Mesenchymal stem cell (in vitro differentiated cells and primary cell): ENCODE measurements at regions not wholly inside any gene's neighbourhood (a gene's known extent, or its start where the extent isn't known, plus 50 kb on each side); places are given as distances from the start of the nearest gene placed in this dataset.
"Not testable (repeated sequence)": the region's sequence is repeated elsewhere in the genome, so short reads cannot be mapped to it uniquely, and the experiment has no call there.

ENCODE experiments used
- DNase-seq: peaks from one replicate; pipeline ENCODE4 v3.0.0-alpha.2; 2013
- H2AFZ ChIP-seq: one replicate; pipeline ENCODE4 v1.6.1; 2013; ENCODE audit warnings: low read depth, mild to moderate bottlenecking, control low read depth, inconsistent platforms, low read length, moderate library complexity
- H2AK5ac ChIP-seq: 2 replicates; pipeline ENCODE4 v1.6.1; 2013; ENCODE audit warnings: low read length, moderate library complexity, mild to moderate bottlenecking, inconsistent platforms; ENCODE audit not compliant: severe bottlenecking
- H2BK120ac ChIP-seq: one replicate; pipeline ENCODE4 v1.6.1; 2013; ENCODE audit warnings: low read depth, mild to moderate bottlenecking, inconsistent platforms, low read length, moderate library complexity
- H2BK12ac ChIP-seq, 2 experiments: one replicate each; pipeline ENCODE4 v1.6.1; 2013; ENCODE audit warnings: inconsistent platforms in 2 of 2, low read length in 2 of 2, mild to moderate bottlenecking in 2 of 2, moderate library complexity in 2 of 2, control low read depth in 1 of 2
- H2BK15ac ChIP-seq: one replicate; pipeline ENCODE4 v1.6.1; 2013; ENCODE audit warnings: mild to moderate bottlenecking, low read depth, inconsistent platforms; ENCODE audit not compliant: poor library complexity, severe bottlenecking
- H2BK5ac ChIP-seq: 2 replicates; pipeline ENCODE4 v1.6.1; 2013; ENCODE audit warnings: low read depth, mild to moderate bottlenecking, low read length, control low read depth, inconsistent platforms; ENCODE audit not compliant: poor library complexity, severe bottlenecking
- H3K14ac ChIP-seq, 2 experiments: one replicate each; pipeline ENCODE4 v1.6.1; 2013; ENCODE audit warnings: inconsistent platforms in 2 of 2, low read length in 2 of 2, control low read depth in 1 of 2, mild to moderate bottlenecking in 1 of 2, moderate library complexity in 1 of 2
- H3K18ac ChIP-seq, 2 experiments: one replicate each; pipeline ENCODE4 v1.6.1; 2013; ENCODE audit warnings: inconsistent platforms in 2 of 2, low read length in 2 of 2, control low read depth in 1 of 2, low read depth in 1 of 2, mild to moderate bottlenecking in 1 of 2
- H3K23ac ChIP-seq, 2 experiments: one replicate each; pipeline ENCODE4 v1.6.1; 2013; ENCODE audit warnings: inconsistent platforms in 2 of 2, low read length in 2 of 2, mild to moderate bottlenecking in 2 of 2, moderate library complexity in 2 of 2, control low read depth in 1 of 2
- H3K27ac ChIP-seq: 2 replicates; pipeline ENCODE4 v1.5.1; 2013; ENCODE audit warnings: mild to moderate bottlenecking, moderate library complexity, low read length, control low read depth, inconsistent platforms; ENCODE audit not compliant: poor library complexity, severe bottlenecking
- H3K27me3 ChIP-seq, 2 experiments: 2 replicates each; pipeline versions ENCODE4 v1.6.1 to v1.7.0; 2013; ENCODE audit warnings: low read length in 2 of 2, mild to moderate bottlenecking in 2 of 2, moderate library complexity in 2 of 2, control low read depth in 1 of 2, inconsistent platforms in 1 of 2; ENCODE audit not compliant: control insufficient read depth in 1 of 2, insufficient read depth in 1 of 2
- H3K36me3 ChIP-seq, 2 experiments: 2 replicates each; pipeline versions ENCODE4 v1.6.1 to v1.7.0; 2013; ENCODE audit warnings: low read length in 2 of 2, control low read depth in 1 of 2, inconsistent platforms in 1 of 2, low read depth in 1 of 2, mild to moderate bottlenecking in 1 of 2; ENCODE audit not compliant: insufficient read depth in 2 of 2, control insufficient read depth in 1 of 2
- H3K4ac ChIP-seq, 2 experiments: one replicate each; pipeline ENCODE4 v1.6.1; 2013; ENCODE audit warnings: inconsistent platforms in 2 of 2, low read length in 2 of 2, mild to moderate bottlenecking in 2 of 2, moderate library complexity in 2 of 2, control low read depth in 1 of 2, low read depth in 1 of 2
- H3K4me1 ChIP-seq: 2 replicates; pipeline ENCODE4 v1.6.1; 2013; ENCODE audit warnings: low read depth, low read length, control low read depth; ENCODE audit not compliant: control insufficient read depth, insufficient read depth
- H3K4me2 ChIP-seq: 2 replicates; pipeline ENCODE4 v1.6.1; 2013; ENCODE audit warnings: low read length, mild to moderate bottlenecking, inconsistent platforms; ENCODE audit not compliant: poor library complexity, severe bottlenecking
- H3K4me3 ChIP-seq, 2 experiments: 2 replicates each; pipeline versions ENCODE4 v1.5.1 to v1.7.0; 2013; ENCODE audit warnings: low read length in 2 of 2, mild to moderate bottlenecking in 2 of 2, control low read depth in 1 of 2, low read depth in 1 of 2; ENCODE audit not compliant: insufficient read depth in 1 of 2
- H3K79me1 ChIP-seq: replicated peaks from 2 replicates; pipeline ENCODE4 v1.6.1; 2013; ENCODE audit warnings: mild to moderate bottlenecking, control low read depth, low read length, inconsistent platforms; ENCODE audit not compliant: poor library complexity, severe bottlenecking
- H3K9ac ChIP-seq: 2 replicates; pipeline ENCODE4 v1.7.0; 2013; ENCODE audit warnings: mild to moderate bottlenecking, low read length, moderate library complexity
- H3K9me3 ChIP-seq: 2 replicates; pipeline ENCODE4 v1.7.0; 2013; ENCODE audit warnings: mild to moderate bottlenecking, low read length; ENCODE audit not compliant: control insufficient read depth
- H4K8ac ChIP-seq: one replicate; pipeline ENCODE4 v1.6.1; 2013; ENCODE audit warnings: inconsistent platforms, mild to moderate bottlenecking, low read length, moderate library complexity
- H4K91ac ChIP-seq: one replicate; pipeline ENCODE4 v1.6.1; 2013; ENCODE audit warnings: mild to moderate bottlenecking, low read length, inconsistent platforms
- WGBS: methylation state at CpG from one replicate; pipeline ENCODE4 v1.1.7; 2013; ENCODE audit warnings: mixed read lengths; 5-methylcytosine and 5-hydroxymethylcytosine counted together

DNA sequence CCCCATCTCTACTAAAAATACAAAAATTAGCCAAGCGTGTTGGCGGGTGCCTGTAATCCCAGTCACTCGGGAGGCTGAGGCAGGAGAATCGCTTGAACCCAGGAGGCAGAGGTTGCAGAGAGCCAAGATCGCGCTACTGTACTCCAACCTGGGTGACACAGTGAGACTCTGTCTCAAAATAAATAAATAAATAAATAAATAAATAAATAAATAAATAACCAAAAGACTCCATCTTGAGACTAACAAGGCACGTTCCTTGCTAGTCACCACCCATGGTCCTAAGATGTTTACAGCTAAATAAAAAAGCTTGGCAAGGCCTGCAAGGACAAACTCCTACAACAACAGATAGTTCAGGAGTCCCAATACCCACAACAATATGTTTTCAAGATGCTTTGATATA lies 126.1 kb upstream of the PLS3 start:
- DNase-seq, H3K4me1 ChIP-seq, H3K14ac ChIP-seq, H3K9me3 ChIP-seq, H3K18ac ChIP-seq, H4K91ac ChIP-seq, H2BK120ac ChIP-seq, H3K27me3 ChIP-seq, H2BK15ac ChIP-seq, H2AK5ac ChIP-seq, H3K79me1 ChIP-seq, H2BK12ac ChIP-seq, H3K9ac ChIP-seq, H4K8ac ChIP-seq, H2AFZ ChIP-seq, H3K27ac ChIP-seq, H3K4ac ChIP-seq, H3K4me3 ChIP-seq, H2BK5ac ChIP-seq, H3K36me3 ChIP-seq, H3K23ac ChIP-seq, H3K4me2 ChIP-seq: not testable (repeated sequence)
- 100% methylated on average over 1 of the region's 7 CpGs for WGBS

DNA sequence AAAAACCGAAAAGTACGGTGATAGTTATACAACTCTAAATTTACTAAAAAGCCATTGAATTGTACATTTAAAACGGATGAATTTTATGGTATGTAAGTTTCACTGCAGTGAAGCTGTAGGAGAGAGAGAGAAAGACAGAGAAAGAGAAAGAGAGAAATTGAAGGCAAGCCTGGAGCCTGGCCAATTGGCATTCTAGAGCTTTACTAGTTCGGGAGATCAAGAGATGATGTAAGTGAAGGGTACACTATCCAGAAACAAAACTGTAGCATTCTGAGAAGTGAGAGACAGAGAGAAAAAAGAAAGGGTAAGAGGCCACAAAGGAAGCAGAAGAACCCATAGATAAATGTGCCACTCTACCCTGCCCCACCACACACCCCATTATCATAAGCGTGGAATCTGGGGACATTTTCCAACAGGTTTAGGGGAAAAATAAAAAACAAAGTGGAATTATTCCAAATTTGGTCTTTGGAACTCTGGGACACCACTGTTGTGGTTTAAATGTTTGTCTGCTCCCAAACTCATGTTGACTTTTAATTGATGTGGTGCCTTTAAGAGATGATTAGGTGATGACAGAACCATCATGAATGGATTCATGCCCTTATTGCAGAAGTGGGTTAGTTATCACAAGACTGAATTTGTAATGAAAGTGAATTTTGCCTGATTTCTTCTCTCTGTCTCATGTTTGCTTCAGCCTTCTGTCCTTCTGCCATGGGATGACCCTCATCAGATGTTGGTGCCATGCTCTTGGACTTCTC lies 123.0 kb upstream of the PLS3 start:
- DNase-seq: no peak
- 100% methylated on average over 4 of the region's 5 CpGs for WGBS
- peaks cover 0 to 5% of the 10 kb centered on the region in 2 experiments for H3K27me3 ChIP-seq
- no peak overlapping the region for H3K9ac ChIP-seq
- H2AK5ac ChIP-seq: no peak overlapping the region
- H2BK15ac ChIP-seq: no peak overlapping the region
- no peaks in the 10 kb centered on the region for H3K79me1 ChIP-seq
- no peak overlapping the region for H3K4me3 ChIP-seq
- no peak overlapping the region for H3K23ac ChIP-seq
- H3K4ac ChIP-seq: no peak overlapping the region
- H3K4me2 ChIP-seq: no peak overlapping the region
- H3K27ac ChIP-seq: no peak overlapping the region
- H2BK12ac ChIP-seq: no peak overlapping the region
- H2BK120ac ChIP-seq: no peak overlapping the region
- no peaks in the 10 kb centered on the region for H3K36me3 ChIP-seq
- H3K14ac ChIP-seq: no peak overlapping the region
- H3K9me3 ChIP-seq: peaks cover 3% of the 10 kb centered on the region
- no peak overlapping the region for H4K91ac ChIP-seq
- H3K18ac ChIP-seq: no peak overlapping the region
- no peaks in the 10 kb centered on the region for H3K4me1 ChIP-seq
- no peak overlapping the region for H2BK5ac ChIP-seq
- H2AFZ ChIP-seq: no peak overlapping the region
- no peak overlapping the region for H4K8ac ChIP-seq

DNA sequence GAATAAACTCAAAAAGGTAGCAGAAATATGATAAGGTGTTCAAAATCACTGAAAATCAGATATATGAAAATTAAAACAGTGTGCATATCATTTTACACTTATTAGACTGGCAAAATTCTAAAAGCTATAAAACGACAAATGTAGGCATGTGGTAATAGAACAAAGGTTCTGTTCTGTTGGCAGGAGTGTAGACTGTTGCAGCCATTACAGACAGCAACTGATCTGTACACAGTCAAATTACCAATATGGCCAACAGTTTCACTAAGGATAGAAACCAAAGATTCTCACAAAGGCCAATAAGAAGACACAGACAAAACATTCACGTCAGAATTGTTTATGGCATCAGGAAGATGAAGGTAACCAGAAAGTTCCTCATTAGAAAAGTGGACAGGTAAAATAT lies 112.8 kb upstream of the PLS3 start:
- H2BK120ac ChIP-seq: no peak overlapping the region
- H3K14ac ChIP-seq: no peak overlapping the region
- H3K4me3 ChIP-seq: no peak overlapping the region
- H3K4me1 ChIP-seq: no peaks in the 10 kb centered on the region
- no peak overlapping the region for H2BK15ac ChIP-seq
- no CpG with 5 or more reads among the region's 2 CpGs for WGBS
- H3K4me2 ChIP-seq: no peak overlapping the region
- H3K27ac ChIP-seq: no peak overlapping the region
- H3K27me3 ChIP-seq: peaks cover 0 to 14% of the 10 kb centered on the region in 2 experiments
- H4K8ac ChIP-seq: no peak overlapping the region
- no peaks in the 10 kb centered on the region for H3K9me3 ChIP-seq
- H3K4ac ChIP-seq: no peak overlapping the region
- no peak overlapping the region for H2BK12ac ChIP-seq
- H2BK5ac ChIP-seq: no peak overlapping the region
- H3K18ac ChIP-seq: no peak overlapping the region
- H4K91ac ChIP-seq: no peak overlapping the region
- H3K9ac ChIP-seq: no peak overlapping the region
- DNase-seq: no peak
- no peaks in the 10 kb centered on the region for H3K36me3 ChIP-seq
- H3K23ac ChIP-seq: no peak overlapping the region
- no peaks in the 10 kb centered on the region for H3K79me1 ChIP-seq
- H2AFZ ChIP-seq: no peak overlapping the region
- no peak overlapping the region for H2AK5ac ChIP-seq

DNA sequence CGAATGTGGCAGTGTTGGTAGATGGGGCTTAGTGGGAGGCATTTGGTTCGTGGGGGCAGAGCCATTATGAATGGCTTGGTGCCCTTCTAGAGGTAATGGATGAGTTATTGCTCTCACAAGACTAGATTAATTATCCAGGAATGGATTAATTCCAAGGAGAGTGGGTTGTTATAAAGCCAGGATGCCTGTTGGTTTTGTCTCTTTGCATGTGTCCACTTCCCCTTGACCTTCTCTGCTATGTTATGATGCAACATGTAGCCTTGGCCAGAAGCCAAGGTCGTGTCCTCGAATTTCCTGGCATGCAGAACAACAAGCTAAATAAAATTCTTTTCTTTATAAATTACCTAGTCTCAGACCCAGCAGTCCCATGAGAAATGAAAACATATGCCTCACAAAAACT lies 111.2 kb upstream of the PLS3 start:
- H3K9ac ChIP-seq: no peak overlapping the region
- H3K23ac ChIP-seq: no peak overlapping the region
- no peak overlapping the region for H2AK5ac ChIP-seq
- H4K91ac ChIP-seq: no peak overlapping the region
- no peak overlapping the region for H2BK5ac ChIP-seq
- peak; percentile 21 for DNase-seq
- no peaks in the 10 kb centered on the region for H3K36me3 ChIP-seq
- H3K4me3 ChIP-seq: no peak overlapping the region
- H3K27me3 ChIP-seq: peaks cover 0 to 17% of the 10 kb centered on the region in 2 experiments
- H2BK120ac ChIP-seq: no peak overlapping the region
- no peak overlapping the region for H3K4me2 ChIP-seq
- H3K9me3 ChIP-seq: no peaks in the 10 kb centered on the region
- H3K4me1 ChIP-seq: no peaks in the 10 kb centered on the region
- H3K14ac ChIP-seq: no peak overlapping the region
- H4K8ac ChIP-seq: no peak overlapping the region
- H3K79me1 ChIP-seq: no peaks in the 10 kb centered on the region
- no peak overlapping the region for H3K27ac ChIP-seq
- H2BK15ac ChIP-seq: no peak overlapping the region
- no peak overlapping the region for H2AFZ ChIP-seq
- H3K18ac ChIP-seq: no peak overlapping the region
- no peak overlapping the region for H2BK12ac ChIP-seq
- H3K4ac ChIP-seq: no peak overlapping the region
- 38% methylated on average over 4 of the region's 4 CpGs for WGBS
